SK-N-DZ (cell line): ENCODE measurements at regions not wholly inside any gene's neighbourhood (a gene's known extent, or its start where the extent isn't known, plus 50 kb on each side); places are given as distances from the start of the nearest gene placed in this dataset.
A peak's percentile ranks its signal among the peaks of the same experiment; 100 is the strongest.

Source experiments
- DNase-seq: peaks from one replicate; pipeline ENCODE4 v3.0.0-alpha.2; 2015; ENCODE audit warnings: low spot score
- small RNA-seq, 2 experiments: library from RNA; depleted of rRNA; stranded (forward); fragments of <200 nt; gene quantifications; one replicate each; pipeline ENCODE3, GENCODE V24; 2014

DNA sequence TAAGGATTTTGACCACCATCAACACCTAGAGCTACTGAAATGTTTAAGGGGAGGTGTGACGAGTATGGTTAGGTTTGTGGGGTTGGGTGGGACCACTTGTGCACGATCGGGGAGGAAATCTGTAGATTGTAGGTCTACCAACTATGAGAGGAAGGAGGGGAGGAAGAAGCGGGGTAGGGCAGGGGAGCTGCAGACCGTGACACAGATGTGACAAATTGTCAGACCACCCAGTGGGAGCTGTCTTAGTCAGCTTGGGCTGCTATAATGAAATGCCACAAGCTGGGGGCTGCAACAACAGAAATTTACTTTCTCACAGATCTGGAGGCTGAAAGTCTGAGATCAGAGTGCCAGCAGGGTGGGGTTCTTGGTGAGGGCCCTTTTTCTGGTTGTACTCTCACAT, 62.2 kb upstream of the ARGLU1 start:
- no peak for DNase-seq

DNA sequence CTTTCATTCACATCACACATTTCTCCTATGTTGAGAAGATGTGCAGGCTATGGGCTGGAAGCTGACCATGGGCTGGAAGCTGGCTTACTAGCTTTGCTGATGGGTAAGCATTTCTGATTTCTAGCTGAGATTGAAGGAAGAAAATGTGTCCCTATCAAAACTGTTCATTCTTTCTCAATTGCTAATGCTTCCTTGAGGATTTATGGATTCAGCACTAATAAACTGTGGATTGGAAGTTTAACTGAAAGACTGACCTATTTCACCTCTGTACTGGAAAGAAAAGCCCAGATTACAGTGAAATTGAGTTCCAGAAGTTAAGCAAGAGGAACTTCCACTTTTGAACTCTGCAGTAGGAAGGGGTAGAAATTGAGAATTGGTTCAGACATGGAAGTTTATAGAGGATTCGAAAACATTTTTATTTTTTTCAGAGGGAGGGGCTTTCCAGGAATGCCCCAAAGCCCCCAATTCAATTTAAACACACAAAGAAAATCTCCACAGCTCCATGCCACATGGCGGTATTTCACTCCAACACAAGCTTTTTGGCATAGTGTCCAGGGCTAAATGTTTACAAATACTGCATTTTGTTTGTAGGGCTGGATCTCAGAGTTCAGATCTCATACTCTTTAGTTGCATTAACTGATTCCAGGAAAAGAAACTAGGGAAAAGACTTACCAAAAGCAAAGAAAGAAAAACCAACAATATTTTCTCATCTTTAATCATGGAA, 61.2 kb upstream of the ARGLU1 start:
- no peak for DNase-seq

DNA sequence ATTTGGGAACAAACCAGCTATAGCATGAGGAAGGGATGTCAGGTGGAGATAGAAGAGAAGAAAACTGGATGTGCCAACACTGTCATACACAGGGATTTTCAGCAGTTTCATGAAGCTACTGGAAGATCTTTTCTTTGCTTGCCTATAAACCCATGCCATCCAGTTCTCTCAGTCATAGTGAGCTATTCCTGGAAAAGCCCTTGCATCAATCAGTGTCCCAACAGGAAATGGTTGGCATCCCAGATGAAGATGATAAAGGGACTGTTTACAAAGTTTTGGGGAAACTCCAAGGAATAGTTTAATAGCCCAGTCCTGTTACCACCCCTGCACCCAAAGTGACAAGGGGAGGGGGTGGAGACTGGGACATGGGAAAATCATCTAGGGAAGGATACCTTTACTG, 58.5 kb upstream of the ARGLU1 start:
- no peak for DNase-seq

DNA sequence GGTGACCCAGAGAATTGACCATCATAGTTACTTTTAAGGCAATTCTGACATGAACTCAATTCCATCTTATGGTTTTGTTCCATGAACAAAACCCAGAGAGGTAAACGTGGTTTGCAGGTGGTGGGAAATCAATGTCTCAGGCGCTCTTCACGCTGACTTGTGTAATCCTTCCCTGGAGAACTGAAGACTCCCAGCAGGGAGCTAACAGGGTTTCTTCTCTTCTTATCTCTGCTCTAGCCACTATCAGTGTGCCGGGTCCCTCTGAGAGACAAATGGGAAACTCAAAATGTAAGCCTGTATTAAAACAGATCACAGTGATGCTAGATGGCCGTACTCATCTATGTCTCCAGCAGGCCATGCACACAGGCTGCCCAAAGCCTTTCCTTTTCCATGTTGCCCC, 57.6 kb upstream of the ARGLU1 start:
- DNase-seq, result no peak

DNA sequence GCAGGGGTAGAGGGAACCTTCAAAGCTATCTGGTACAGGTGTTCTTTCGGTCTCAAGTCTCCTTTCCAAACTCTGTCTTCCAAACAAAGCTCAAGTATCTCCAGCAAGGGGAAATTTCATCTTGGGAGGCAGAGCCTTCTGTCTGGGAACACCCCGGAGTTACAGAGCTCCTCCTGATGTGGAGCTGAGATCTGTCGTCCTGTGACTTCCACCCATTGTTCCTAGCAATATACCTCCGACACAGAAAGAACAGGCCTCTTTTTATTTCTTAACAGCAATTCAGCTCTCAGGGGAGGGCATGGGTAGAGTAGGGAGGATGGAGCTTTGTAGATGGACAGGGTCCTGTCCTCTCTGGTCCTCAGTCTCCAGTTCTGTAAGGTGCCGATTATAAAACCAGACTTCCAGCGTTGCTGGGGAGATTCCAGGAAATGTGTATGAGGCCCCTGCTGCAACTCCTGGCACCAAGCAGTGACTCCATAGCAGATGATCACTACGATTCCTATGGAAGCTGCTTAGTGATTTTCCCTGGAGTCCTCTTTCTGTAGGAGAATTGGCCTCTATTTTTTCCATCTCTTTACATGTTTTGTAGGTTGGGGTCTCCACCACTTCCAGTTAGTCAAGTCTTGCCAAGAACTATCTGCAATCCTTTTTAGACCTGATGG, 56.0 kb upstream of the ARGLU1 start:
- no peak for DNase-seq

DNA sequence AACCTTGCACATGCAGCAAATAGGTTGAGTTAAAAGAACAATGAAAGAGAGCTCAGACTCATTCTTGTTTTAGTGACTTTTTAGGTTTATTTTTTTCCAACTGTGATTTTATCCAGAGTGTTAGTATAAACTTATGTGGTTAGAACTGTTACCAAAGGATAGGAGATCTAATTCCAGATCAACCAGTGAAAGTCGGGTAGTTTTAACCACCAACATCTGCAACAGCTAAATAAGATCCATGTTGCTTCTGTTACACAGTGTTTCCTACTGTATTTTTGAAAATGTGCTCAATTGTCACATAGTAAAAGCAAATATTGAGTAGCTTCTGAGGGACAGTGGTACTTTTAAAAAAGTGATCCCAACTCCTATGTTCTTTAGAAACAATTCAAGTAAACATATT, 53.9 kb upstream of the ARGLU1 start:
- no peak for DNase-seq

DNA sequence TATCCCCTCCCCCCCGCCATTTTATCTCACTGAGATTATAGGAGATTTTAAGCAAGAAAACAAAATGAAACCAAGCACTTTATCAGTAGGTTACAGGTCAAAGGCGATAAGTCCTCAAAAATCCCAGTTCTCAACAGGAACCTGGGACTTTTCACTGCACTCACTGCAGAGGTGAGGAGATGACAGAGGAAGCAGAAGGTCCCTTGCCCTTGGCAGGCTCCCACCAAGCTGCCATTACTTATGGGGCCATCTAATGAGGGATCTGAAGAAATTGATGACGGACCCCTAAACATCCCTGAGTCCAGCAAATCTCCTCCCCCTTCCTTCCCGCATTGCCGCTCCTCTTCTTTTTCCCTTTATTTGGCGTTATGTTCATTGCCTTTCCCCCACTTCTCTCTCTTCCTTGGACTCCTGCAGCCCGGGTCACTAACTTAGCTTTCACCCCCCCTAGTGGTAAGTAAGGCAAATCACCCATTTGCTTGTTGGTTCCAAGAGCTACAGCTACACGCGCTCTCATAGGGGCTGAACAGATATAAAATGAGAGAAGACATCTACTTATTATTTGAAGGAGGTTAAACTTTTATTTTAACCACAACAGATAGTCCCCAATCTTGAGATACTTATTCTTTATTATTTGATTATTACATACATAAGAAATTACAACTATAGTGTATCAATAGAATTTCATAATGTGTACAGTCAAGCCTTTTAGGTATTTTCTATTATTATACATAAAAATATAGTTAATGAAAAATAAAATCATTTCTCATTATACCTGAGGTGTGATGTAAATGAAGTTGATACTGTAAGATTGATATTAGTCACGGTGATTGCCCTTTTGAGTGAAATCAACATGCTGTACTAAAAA, 52.0 kb upstream of the ARGLU1 start:
- peak; percentile 66 for DNase-seq

Small RNA genes in the stretch of these regions (small RNA-seq; reads per million reads assigned to genes)
- gene MIR1267 (0 reads per million in 2 experiments), gene SNORD31B (0 to 0.63 reads per million in 2 experiments)
